ENCODE measurements at regions not wholly inside any gene's neighbourhood (a gene's known extent, or its start where the extent isn't known, plus 50 kb on each side); places are given as distances from the start of the nearest gene placed in this dataset.

GRCh38 chr1:29634324-29634723 is 398.0 kb downstream of the PTPRU start:
- Histone ChIP-seq H3K27me3 (peaks cover 0 to 25% (median 11%) of the 10 kb centered on the region in 7 donors), H3K27ac (no peak overlapping the region), H3K4me3 (no peak overlapping the region), H3K36me3 (no peaks in the 10 kb centered on the region), H3K9me3 (no peaks in the 10 kb centered on the region), H3K4me1 (no peaks in the 10 kb centered on the region)
- ATAC-seq (no peak), DNase-seq (no peak)
- WGBS, 2 donors: 54 to 60% methylated on average over 5 of the region's 5 CpGs
- intact Hi-C loops (cut with DNase I): no loop called here
- TF ChIP-seq CTCF (IDR thresholded peaks at IDR 0.05): no peak

- Histone ChIP-seq H3K4me1 (no peaks in the 10 kb centered on the region), H3K9me3 (no peaks in the 10 kb centered on the region), H3K27me3 (peaks cover 0 to 25% (median 11%) of the 10 kb centered on the region in 7 donors), H3K4me3 (no peak overlapping the region), H3K36me3 (no peaks in the 10 kb centered on the region), H3K27ac (no peak overlapping the region)
- TF ChIP-seq CTCF (IDR thresholded peaks at IDR 0.05): no peak
- intact Hi-C loops (cut with DNase I): no loop called here
- ATAC-seq (no peak), DNase-seq (no peak)
- 49 to 52% methylated on average over 4 of the region's 4 CpGs for WGBS, 2 donors
Observed at GRCh38 chr1:29633771-29634170, 397.4 kb downstream of the PTPRU start.

- H3K27me3 ChIP-seq: peaks cover 0 to 21% (median 11%) of the 10 kb centered on the region in 7 donors
- TF ChIP-seq CTCF (IDR thresholded peaks at IDR 0.05): no peak
- ATAC-seq (no peak), DNase-seq (no peak)
- intact Hi-C loops (cut with DNase I): no loop called here
- H3K9me3 ChIP-seq: peaks cover 0 to 6% (median 0%) of the 10 kb centered on the region in 11 donors
- no peaks in the 10 kb centered on the region for H3K4me1 ChIP-seq
- H3K36me3 ChIP-seq: no peaks in the 10 kb centered on the region
- 55 to 58% methylated on average over 11 of the region's 11 CpGs for WGBS, 2 donors
- no peak overlapping the region for H3K4me3 ChIP-seq
- no peak overlapping the region for H3K27ac ChIP-seq
Observed at GRCh38 chr1:29632806-29633615, 396.7 kb downstream of the PTPRU start.

GRCh38 chr1:29631836-29632805 is 395.8 kb downstream of the PTPRU start:
- Histone ChIP-seq H3K4me1 (no peaks in the 10 kb centered on the region), H3K27me3 (peaks cover 0 to 21% (median 11%) of the 10 kb centered on the region in 7 donors), H3K4me3 (no peak overlapping the region), H3K9me3 (peaks cover 0 to 12% (median 0%) of the 10 kb centered on the region in 11 donors), H3K27ac (no peak overlapping the region), H3K36me3 (no peaks in the 10 kb centered on the region)
- ATAC-seq (no peak), DNase-seq (no peak)
- no peak for TF ChIP-seq CTCF (IDR thresholded peaks at IDR 0.05)
- intact Hi-C loops (cut with DNase I): no loop called here
- 68% methylated on average over 9 of the region's 9 CpGs for WGBS, 2 donors

Measured in heart right ventricle (tissue), 16 donors.